H1 (cell line): ENCODE measurements at regions not wholly inside any gene's neighbourhood (a gene's known extent, or its start where the extent isn't known, plus 50 kb on each side); places are given as distances from the start of the nearest gene placed in this dataset.

Experiments
- CTCF ChIA-PET: fragments of 300-600 bp; sonication (Branson Sonifier 250); formaldehyde crosslinking; loops from one replicate; lab custom pipeline; 2021; ENCODE audit not compliant: partially characterized antibody; lab: Charles Lee
- POLR2A ChIA-PET: fragments of 300-600 bp; sonication (Branson Sonifier 250); formaldehyde crosslinking; loops from one replicate; lab custom pipeline; 2021; ENCODE audit warnings: inconsistent platforms; ENCODE audit not compliant: partially characterized antibody; lab: Charles Lee
- DNase-seq, 2 experiments: peaks; one replicate each; pipeline versions ENCODE4 v3.0.0 to v3.0.0-alpha.2; 2010 to 2022; ENCODE audit warnings: low spot score in 2 of 2, low read depth in 1 of 2, mixed read lengths in 1 of 2
- FAIRE-seq: peaks from 2 replicates; lab custom pipeline; 2011; peaks lifted over from hg19 to GRCh38; lab: Jason Lieb, UNC
- H2AFZ ChIP-seq: 2 replicates; pipeline ENCODE4 v1.8.1; 2012; ENCODE audit warnings: low read length, inconsistent platforms
- H2AK5ac ChIP-seq: 2 replicates; pipeline ENCODE4 v1.6.1; 2013; ENCODE audit warnings: low read depth, low read length
- H2BK120ac ChIP-seq: replicated peaks from 2 replicates; pipeline ENCODE3; 2013; ENCODE audit warnings: low read depth, low read length, inconsistent platforms
- H2BK12ac ChIP-seq: 2 replicates; pipeline ENCODE4 v1.6.1; 2013; ENCODE audit warnings: low read depth, low read length
- H2BK15ac ChIP-seq: 2 replicates; pipeline ENCODE4 v1.6.1; 2013; ENCODE audit warnings: low read length
- H2BK20ac ChIP-seq: 2 replicates; pipeline ENCODE4 v1.6.1; 2013; ENCODE audit warnings: low read length
- H2BK5ac ChIP-seq: 2 replicates; pipeline ENCODE4 v1.6.1; 2013; ENCODE audit warnings: low read depth, low read length
- H3K14ac ChIP-seq: 2 replicates; pipeline ENCODE4 v1.6.1; 2013; ENCODE audit warnings: inconsistent platforms; ENCODE audit not compliant: insufficient read length
- H3K18ac ChIP-seq: 2 replicates; pipeline ENCODE4 v1.6.1; 2013; ENCODE audit warnings: low read length; ENCODE audit errors: extremely low read depth
- H3K23ac ChIP-seq: 2 replicates; pipeline ENCODE4 v1.6.1; 2013; ENCODE audit warnings: inconsistent platforms; ENCODE audit not compliant: insufficient read length
- H3K23me2 ChIP-seq: 2 replicates; pipeline ENCODE4 v1.6.1; 2013; ENCODE audit warnings: low read depth, low read length
- H3K27ac ChIP-seq: 2 replicates; pipeline ENCODE4 v1.6.1; 2011; ENCODE audit warnings: low read depth, low read length, inconsistent platforms
- H3K27me3 ChIP-seq, 4 experiments: replicated peaks in 1 of 4; 1 replicate in 1 of 4; 2 replicates in 3 of 4; pipeline versions ENCODE4 v1.6.1 to v1.8.1; 2011 to 2013; ENCODE audit warnings: low read length in 3 of 4, mild to moderate bottlenecking in 3 of 4, inconsistent platforms in 2 of 4, mixed read lengths in 2 of 4, moderate library complexity in 1 of 4; ENCODE audit not compliant: control insufficient read depth in 3 of 4, insufficient read depth in 3 of 4; ENCODE audit errors: extremely low read depth in 1 of 4
- H3K36me3 ChIP-seq, 4 experiments: 2 replicates each; pipeline versions ENCODE4 v1.6.1 to v1.8.1; 2011 to 2013; ENCODE audit warnings: mild to moderate bottlenecking in 4 of 4, low read length in 3 of 4, moderate library complexity in 2 of 4, control low read depth in 1 of 4, inconsistent platforms in 1 of 4; ENCODE audit not compliant: insufficient read depth in 4 of 4, control insufficient read depth in 2 of 4
- H3K4ac ChIP-seq: replicated peaks from 2 replicates; pipeline ENCODE3; 2013; ENCODE audit warnings: low read length, low read depth, mixed read lengths, inconsistent platforms; ENCODE audit not compliant: insufficient read length
- H3K4me1 ChIP-seq, 4 experiments: replicated peaks in 1 of 4; 1 replicate in 1 of 4; 2 replicates in 3 of 4; pipeline versions ENCODE4 v1.6.1 to v1.8.1; 2011 to 2013; ENCODE audit warnings: low read length in 3 of 4, inconsistent platforms in 2 of 4, mixed read lengths in 1 of 4; ENCODE audit not compliant: insufficient read depth in 4 of 4, control insufficient read depth in 3 of 4
- H3K4me2 ChIP-seq, 2 experiments: 2 replicates each; pipeline versions ENCODE4 v1.6.1 to v1.8.1; 2011 to 2013; ENCODE audit warnings: low read depth in 2 of 2, low read length in 2 of 2, control low read depth in 1 of 2, inconsistent platforms in 1 of 2, mild to moderate bottlenecking in 1 of 2; ENCODE audit not compliant: insufficient read depth in 1 of 2
- H3K4me3 ChIP-seq, 4 experiments: fragments of 200-600, 300-600 bp in 1 of 4; sonication (generic), shearing (Covaris generic), sonication (Bioruptor Twin) in 1 of 4; 2 replicates each; pipeline versions ENCODE4 v1.5.1 to v1.8.1; 2011 to 2016; ENCODE audit warnings: low read length in 4 of 4, low read depth in 3 of 4, control low read depth in 2 of 4, inconsistent platforms in 2 of 4, mild to moderate bottlenecking in 2 of 4, mixed read lengths in 1 of 4, moderate library complexity in 1 of 4; ENCODE audit not compliant: insufficient read depth in 2 of 4; ENCODE audit errors: extremely low read depth in 1 of 4
- H3K56ac ChIP-seq: replicated peaks from 2 replicates; pipeline ENCODE3; 2013; ENCODE audit warnings: low read depth, mild to moderate bottlenecking, mixed read lengths, low read length, inconsistent platforms; ENCODE audit not compliant: insufficient read length
- H3K79me1 ChIP-seq: 2 replicates; pipeline ENCODE4 v1.6.1; 2013; ENCODE audit warnings: low read depth, low read length, control low read depth
- H3K79me2 ChIP-seq, 2 experiments: 2 replicates each; pipeline versions ENCODE4 v1.6.1 to v1.8.1; 2012 to 2013; ENCODE audit warnings: low read length in 2 of 2, mild to moderate bottlenecking in 2 of 2, inconsistent platforms in 1 of 2; ENCODE audit not compliant: insufficient read depth in 2 of 2, control insufficient read depth in 1 of 2
- H3K9ac ChIP-seq, 4 experiments: replicated peaks in 1 of 4; 1 replicate in 1 of 4; 2 replicates in 3 of 4; pipeline versions ENCODE4 v1.6.1 to v1.8.1; 2011 to 2013; ENCODE audit warnings: low read depth in 3 of 4, low read length in 3 of 4, control low read depth in 2 of 4, mild to moderate bottlenecking in 2 of 4, moderate library complexity in 2 of 4, inconsistent platforms in 1 of 4; ENCODE audit errors: extremely low read depth in 1 of 4
- H3K9me3 ChIP-seq, 2 experiments: 2 replicates each; pipeline versions ENCODE4 v1.6.1 to v1.8.1; 2012 to 2013; ENCODE audit warnings: mild to moderate bottlenecking in 2 of 2, moderate library complexity in 2 of 2, control low read depth in 1 of 2, inconsistent platforms in 1 of 2, low read depth in 1 of 2, low read length in 1 of 2, mixed read lengths in 1 of 2; ENCODE audit not compliant: insufficient read depth in 2 of 2
- H4K20me1 ChIP-seq, 2 experiments: replicated peaks in 1 of 2; 2 replicates each; pipeline versions ENCODE3 to v1.8.1; 2011 to 2013; ENCODE audit warnings: inconsistent platforms in 2 of 2, low read length in 2 of 2, mild to moderate bottlenecking in 1 of 2; ENCODE audit not compliant: insufficient read depth in 2 of 2, control insufficient read depth in 1 of 2
- H4K5ac ChIP-seq: 2 replicates; pipeline ENCODE4 v1.6.1; 2013; ENCODE audit warnings: low read length, low read depth, mixed read lengths, inconsistent platforms; ENCODE audit not compliant: insufficient read length
- H4K8ac ChIP-seq: 2 replicates; pipeline ENCODE4 v1.8.0; 2013; ENCODE audit warnings: mild to moderate bottlenecking, moderate library complexity, low read length, inconsistent platforms; ENCODE audit not compliant: insufficient read depth; ENCODE audit errors: extremely low read depth
- H4K91ac ChIP-seq: replicated peaks from 2 replicates; pipeline ENCODE3; 2013; ENCODE audit warnings: low read length, mixed read lengths, inconsistent platforms; ENCODE audit not compliant: insufficient read length
- JUN ChIP-seq: IDR thresholded peaks from 2 replicates; pipeline ENCODE4 v1.6.1; 2011; ENCODE audit warnings: low read depth, mild to moderate bottlenecking, improper control_type of control experiment, low read length
- WGBS, 2 experiments: shearing (Covaris generic) in 1 of 2; methylation state at CpG; one replicate each; pipeline versions ENCODE4 v1.1.6 to v1.1.7; 2013 to 2015; ENCODE audit warnings: low lambda C conversion rate in 2 of 2, mixed read lengths in 2 of 2, inconsistent platforms in 1 of 2, low coverage in 1 of 2, missing lambda C conversion rate in 1 of 2; ENCODE audit not compliant: insufficient replicate concordance in 2 of 2, insufficient coverage in 1 of 2, insufficient read length in 1 of 2; ENCODE audit errors: extremely low coverage in 1 of 2, missing lambda C conversion rate in 1 of 2; 5-methylcytosine and 5-hydroxymethylcytosine counted together

- no peak overlapping the region for H2BK12ac ChIP-seq
- FAIRE-seq (no peak), DNase-seq (no peak)
- H4K8ac ChIP-seq = no peak overlapping the region
- no peaks in the 10 kb centered on the region for H3K79me2 ChIP-seq
- H3K23ac ChIP-seq = no peak overlapping the region
- H3K27me3 ChIP-seq = no peaks in the 10 kb centered on the region
- POLR2A ChIA-PET = interaction anchor here (0.6 to 1.8 kb wide), 2 partner anchors 10 to 1606 kb away, joined by 3 to 4 read pairs; no protein-coding TSS in a partner anchor
- H3K79me1 ChIP-seq = no peaks in the 10 kb centered on the region
- H4K91ac ChIP-seq = no peak overlapping the region
- H2AFZ ChIP-seq = no peak overlapping the region
- no peaks in the 10 kb centered on the region for H3K9me3 ChIP-seq
- no peak overlapping the region for H2BK20ac ChIP-seq
- H2BK15ac ChIP-seq = no peak overlapping the region
- H2AK5ac ChIP-seq = no peak overlapping the region
- no peak overlapping the region for H3K27ac ChIP-seq
- no peaks in the 10 kb centered on the region for H3K36me3 ChIP-seq
- H4K20me1 ChIP-seq = peaks cover 0 to 4% of the 10 kb centered on the region in 2 experiments
- H2BK120ac ChIP-seq = no peak overlapping the region
- H3K4ac ChIP-seq = no peak overlapping the region
- CTCF ChIA-PET = interaction anchor here (0.7 to 1.4 kb wide), 2 partner anchors 14 to 634 kb away, joined by 3 to 4 read pairs; no protein-coding TSS in a partner anchor
- H4K5ac ChIP-seq = no peak overlapping the region
- no peak overlapping the region for H3K18ac ChIP-seq
- no peak overlapping the region for H3K9ac ChIP-seq
- H3K23me2 ChIP-seq = no peaks in the 10 kb centered on the region
- no peak overlapping the region for H3K4me2 ChIP-seq
- no peak overlapping the region for H3K56ac ChIP-seq
- H3K14ac ChIP-seq = no peak overlapping the region
- H3K4me3 ChIP-seq = no peak overlapping the region
- peaks cover 0 to 4% (median 3%) of the 10 kb centered on the region in 4 experiments; a peak in 6 of 7 replicates for H3K4me1 ChIP-seq
- no peak for TF ChIP-seq JUN
- TF ChIP-seq, all 59 proteins: peak for 0
- 89% methylated on average over 8 of the region's 8 CpGs; no CpG with 5 or more reads in 1 of the 2 experiments for WGBS, 2 experiments
- no peak overlapping the region for H2BK5ac ChIP-seq
Observed at GRCh38 chr17:64787921-64788271, 125.8 kb upstream of the SMURF2 start.
